Adrenal gland (tissue), 5 donors: ENCODE measurements at regions not wholly inside any gene's neighbourhood (a gene's known extent, or its start where the extent isn't known, plus 50 kb on each side); places are given as distances from the start of the nearest gene placed in this dataset.

ENCODE experiments used
- POLR2A ChIP-seq, 2 donors: fragments of 450-650 bp; IDR thresholded peaks; one replicate each; pipeline ENCODE4 v1.6.1; 2017; ENCODE audit warnings: antibody characterized with exemption in 2 of 2, mild to moderate bottlenecking in 2 of 2, moderate library complexity in 1 of 2
- TF ChIP-seq, protein P1 (sequence below), 6 experiments: fragments of 450-650 bp in 4 of 6; fragments of 200-600 bp in 2 of 6; sonication (generic) in 1 of 6; IDR thresholded peaks; 1 replicate in 5 of 6; 2 replicates in 1 of 6; pipeline versions ENCODE4 v1.5.1 to v1.8.0; 2016 to 2021; ENCODE audit warnings: antibody characterized with exemption in 6 of 6, mild to moderate bottlenecking in 2 of 6, moderate library complexity in 1 of 6
- donor health status: DM: no; HTN: no; CAD: no.

DNA sequence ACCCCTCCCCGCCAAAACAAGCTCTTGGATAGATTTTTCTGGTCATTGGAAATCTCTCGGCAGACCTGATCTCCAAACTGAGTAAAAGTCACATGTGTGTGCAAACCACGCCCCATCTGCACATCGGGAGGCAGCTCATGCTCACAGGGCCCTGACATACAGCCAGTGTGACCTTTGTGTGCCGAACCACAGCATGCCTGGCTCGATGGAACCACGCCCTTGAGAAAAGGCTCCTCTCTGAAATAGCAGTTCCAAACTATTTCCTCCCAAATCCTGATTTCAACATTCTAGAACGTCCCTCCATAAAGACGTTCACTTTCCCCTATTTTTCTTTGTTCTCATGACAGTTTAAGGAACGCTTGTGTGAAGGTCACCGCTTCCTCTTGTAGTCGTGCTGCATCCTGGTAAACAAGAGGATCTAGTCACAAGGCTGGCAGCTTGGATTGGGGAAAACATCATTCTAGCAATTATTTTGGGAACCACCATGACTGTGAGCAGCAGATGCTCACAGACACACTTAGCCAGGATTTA is 59.3 kb upstream of the MAP4K4 start:
- TF ChIP-seq, protein P1, sequence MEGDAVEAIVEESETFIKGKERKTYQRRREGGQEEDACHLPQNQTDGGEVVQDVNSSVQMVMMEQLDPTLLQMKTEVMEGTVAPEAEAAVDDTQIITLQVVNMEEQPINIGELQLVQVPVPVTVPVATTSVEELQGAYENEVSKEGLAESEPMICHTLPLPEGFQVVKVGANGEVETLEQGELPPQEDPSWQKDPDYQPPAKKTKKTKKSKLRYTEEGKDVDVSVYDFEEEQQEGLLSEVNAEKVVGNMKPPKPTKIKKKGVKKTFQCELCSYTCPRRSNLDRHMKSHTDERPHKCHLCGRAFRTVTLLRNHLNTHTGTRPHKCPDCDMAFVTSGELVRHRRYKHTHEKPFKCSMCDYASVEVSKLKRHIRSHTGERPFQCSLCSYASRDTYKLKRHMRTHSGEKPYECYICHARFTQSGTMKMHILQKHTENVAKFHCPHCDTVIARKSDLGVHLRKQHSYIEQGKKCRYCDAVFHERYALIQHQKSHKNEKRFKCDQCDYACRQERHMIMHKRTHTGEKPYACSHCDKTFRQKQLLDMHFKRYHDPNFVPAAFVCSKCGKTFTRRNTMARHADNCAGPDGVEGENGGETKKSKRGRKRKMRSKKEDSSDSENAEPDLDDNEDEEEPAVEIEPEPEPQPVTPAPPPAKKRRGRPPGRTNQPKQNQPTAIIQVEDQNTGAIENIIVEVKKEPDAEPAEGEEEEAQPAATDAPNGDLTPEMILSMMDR (IDR thresholded peaks at IDR 0.05) = no peak
- TF ChIP-seq POLR2A (IDR thresholded peaks at IDR 0.05) = no peak
